ENCODE measurements at regions not wholly inside any gene's neighbourhood (a gene's known extent, or its start where the extent isn't known, plus 50 kb on each side); places are given as distances from the start of the nearest gene placed in this dataset.

GRCh38 chr4:3715855-3716630, 50.1 kb upstream of the ADRA2C start:
- DNase-seq: no peak

GRCh38 chr4:3715061-3715854, 50.9 kb upstream of the ADRA2C start:
- DNase-seq: no peak

GRCh38 chr4:3714642-3715001, 51.6 kb upstream of the ADRA2C start:
- no peak for DNase-seq

- DNase-seq: no peak
These were observed 52.2 kb upstream of the ADRA2C start for GRCh38 chr4:3713817-3714641.

- DNase-seq: no peak
These were observed 52.8 kb upstream of the ADRA2C start for GRCh38 chr4:3713346-3713745.

GRCh38 chr4:3712936-3713335, 53.2 kb upstream of the ADRA2C start:
- no peak for DNase-seq

- DNase-seq: no peak
These were observed 53.9 kb upstream of the ADRA2C start for GRCh38 chr4:3712112-3712805.

- DNase-seq: no peak
These were observed 54.7 kb upstream of the ADRA2C start for GRCh38 chr4:3711183-3712111.

GRCh38 chr4:3710451-3711182, 55.6 kb upstream of the ADRA2C start:
- DNase-seq: no peak

- no peak for DNase-seq
These were observed 56.2 kb upstream of the ADRA2C start for GRCh38 chr4:3709846-3710441.

- DNase-seq: no peak
These were observed 56.9 kb upstream of the ADRA2C start for GRCh38 chr4:3709061-3709845.

GRCh38 chr4:3708611-3709010, 57.6 kb upstream of the ADRA2C start:
- no peak for DNase-seq

- no peak for DNase-seq
These were observed 58.1 kb upstream of the ADRA2C start for GRCh38 chr4:3708103-3708510.

GRCh38 chr4:3707423-3708102, 58.6 kb upstream of the ADRA2C start:
- DNase-seq: no peak

GRCh38 chr4:3706565-3707422, 59.4 kb upstream of the ADRA2C start:
- DNase-seq: no peak

GRCh38 chr4:3706111-3706511, 60.1 kb upstream of the ADRA2C start:
- DNase-seq: no peak

- no peak for DNase-seq
These were observed 60.8 kb upstream of the ADRA2C start for GRCh38 chr4:3705236-3705987.
